IPS DF 4.7 (cell line): ENCODE measurements at regions not wholly inside any gene's neighbourhood (a gene's known extent, or its start where the extent isn't known, plus 50 kb on each side); places are given as distances from the start of the nearest gene placed in this dataset.
"Not testable (repeated sequence)": the region's sequence is repeated elsewhere in the genome, so short reads cannot be mapped to it uniquely, and the experiment has no call there.

Experiments
- DNase-seq: peaks from one replicate; pipeline ENCODE4 v3.0.0-alpha.2; 2013; ENCODE audit warnings: low spot score; ENCODE audit errors: extremely low read depth

DNA sequence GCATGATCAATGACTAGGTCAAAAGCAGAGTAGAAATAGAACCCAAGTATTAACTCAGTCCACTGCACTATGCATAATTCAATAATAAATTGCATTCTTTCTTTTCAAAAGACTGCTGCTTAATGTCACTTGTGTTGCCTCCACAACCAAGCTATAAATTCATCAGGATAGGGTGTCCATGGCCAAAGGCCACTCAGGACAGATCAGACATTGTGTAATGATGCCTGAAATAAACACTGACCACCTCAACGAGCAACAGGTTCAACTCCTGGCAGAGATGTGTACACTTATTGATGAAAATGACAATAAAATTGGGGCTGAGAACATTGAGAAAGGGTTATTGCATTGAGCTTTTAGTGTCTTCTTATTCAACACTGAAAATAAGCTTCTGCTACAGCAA lies 194.5 kb upstream of the SPOPL start:
- DNase-seq: no peak

DNA sequence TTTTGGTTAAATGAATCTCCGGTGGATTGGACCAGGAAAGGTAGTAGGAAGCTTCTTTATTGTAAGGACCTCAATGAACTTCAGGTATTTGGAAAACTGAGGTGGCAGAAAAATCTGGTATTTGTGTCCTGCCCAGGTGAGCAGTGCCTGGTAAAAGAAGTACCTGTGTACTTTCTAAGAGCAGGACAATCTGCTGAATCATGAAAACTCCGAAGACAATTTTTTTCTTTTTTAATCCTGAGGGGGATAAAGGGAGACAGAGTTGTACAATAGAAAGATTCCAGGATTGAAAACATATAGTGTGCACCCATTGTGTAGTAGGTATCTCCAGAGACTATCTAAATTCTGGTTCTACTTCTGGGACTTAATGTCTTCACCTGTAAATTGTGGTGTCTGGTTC lies 191.8 kb upstream of the SPOPL start:
- DNase-seq: no peak

DNA sequence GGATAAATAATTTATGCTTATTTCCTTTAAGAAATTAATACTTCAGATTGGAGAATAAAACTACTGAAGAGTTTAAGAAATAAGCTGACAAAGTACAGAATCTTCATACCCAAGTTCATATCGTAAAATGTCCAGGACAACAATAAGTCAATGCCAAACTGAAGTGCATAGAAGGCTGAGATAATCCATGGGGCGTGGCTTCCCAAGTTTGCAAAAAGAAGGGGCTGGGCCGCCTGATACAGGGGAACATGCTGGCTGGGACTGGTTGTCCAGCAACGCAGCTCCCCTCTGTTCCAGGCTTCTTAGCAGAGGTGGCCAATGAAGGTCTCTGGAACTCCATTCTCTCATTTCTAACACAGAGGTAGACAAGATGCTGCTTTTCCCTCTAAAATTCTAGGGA lies 189.5 kb upstream of the SPOPL start:
- DNase-seq: no peak

DNA sequence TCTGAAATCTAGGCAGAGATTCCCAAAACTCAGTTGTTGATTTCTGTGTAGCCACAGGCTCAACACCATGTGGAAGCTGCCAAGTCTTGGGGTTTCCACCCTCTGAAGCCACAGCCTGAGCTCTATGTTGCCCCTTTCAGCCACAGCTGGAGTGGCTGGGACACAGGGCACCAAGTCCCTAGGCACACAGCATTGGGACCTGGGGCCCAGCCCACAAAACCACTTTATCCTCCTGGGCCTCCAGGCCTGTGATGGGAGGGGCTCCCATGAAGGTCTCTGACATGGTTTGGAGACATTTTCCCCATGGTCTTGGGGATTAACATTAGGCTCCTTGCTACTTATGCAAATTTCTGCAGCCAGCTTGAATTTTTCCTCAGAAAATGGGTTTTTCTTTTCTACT lies 186.0 kb upstream of the SPOPL start:
- not testable (repeated sequence) for DNase-seq

DNA sequence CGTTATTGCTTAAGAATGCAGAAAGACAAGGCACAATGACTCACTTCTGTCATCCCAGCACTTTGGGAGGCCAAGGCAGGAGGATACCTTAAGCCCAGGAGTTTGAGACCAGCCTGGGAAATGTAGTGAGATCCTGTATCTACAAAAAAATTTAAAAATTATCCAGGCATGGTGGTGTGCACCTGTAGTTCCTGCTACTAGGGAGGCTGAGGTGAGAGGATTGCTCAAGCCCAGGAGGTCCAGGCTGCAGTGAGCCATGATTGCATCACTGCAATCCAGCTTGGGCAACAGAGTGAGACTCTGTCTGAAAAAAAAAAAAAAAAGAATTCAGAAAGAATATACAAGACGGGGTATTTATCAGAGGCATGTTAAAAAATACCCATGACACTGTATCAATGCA lies 182.0 kb upstream of the SPOPL start:
- DNase-seq: no peak

DNA sequence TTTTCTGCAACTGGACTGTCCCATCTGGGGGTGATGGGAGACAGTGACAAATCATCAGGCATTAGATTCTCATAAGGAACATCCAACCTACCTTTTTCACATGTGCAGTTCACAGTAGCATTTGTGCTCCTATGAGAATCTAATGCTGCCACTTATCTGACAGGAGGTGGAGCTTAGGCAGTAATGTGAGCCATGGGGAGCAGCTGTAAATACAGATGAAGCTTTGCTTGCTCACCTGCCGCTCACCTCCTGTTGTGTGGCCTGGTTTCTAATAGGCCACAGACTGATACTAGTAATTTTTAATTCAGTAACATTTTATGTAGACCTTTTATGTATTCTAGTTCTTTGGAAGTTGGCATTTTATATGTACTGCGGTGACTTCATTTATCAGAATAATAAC lies 180.1 kb upstream of the SPOPL start:
- DNase-seq: no peak

DNA sequence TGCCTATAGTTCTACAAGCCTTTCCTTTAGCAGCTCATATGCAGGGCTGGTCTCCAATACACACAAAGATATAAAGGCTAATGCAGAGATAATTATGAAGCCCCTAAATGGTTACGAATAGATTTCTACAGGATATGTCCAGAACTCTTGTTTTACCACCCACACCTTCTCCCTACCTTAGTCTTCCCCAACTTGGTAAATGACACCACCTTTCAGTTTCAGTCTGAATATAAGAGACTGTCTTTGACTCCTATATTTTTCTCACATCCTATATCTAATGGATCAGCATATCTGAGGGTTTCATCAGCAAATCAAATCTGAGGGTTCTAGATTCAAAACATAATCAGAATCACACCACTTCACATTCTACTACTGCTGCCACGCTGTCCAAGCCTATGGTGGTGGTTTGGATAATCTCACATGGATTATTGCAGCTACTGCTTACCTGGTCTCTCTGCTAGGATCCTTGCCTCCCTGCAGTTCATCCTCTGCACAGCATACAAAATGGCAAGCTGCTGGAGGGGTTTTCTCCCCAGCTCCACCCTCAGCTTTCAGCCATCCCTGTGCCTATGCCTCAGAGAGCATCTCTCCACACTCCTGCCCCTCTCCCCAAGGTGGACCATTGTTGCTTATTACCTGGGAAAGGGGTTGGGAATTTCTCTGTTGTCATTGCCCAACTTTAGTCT lies 178.0 kb upstream of the SPOPL start:
- DNase-seq: no peak

DNA sequence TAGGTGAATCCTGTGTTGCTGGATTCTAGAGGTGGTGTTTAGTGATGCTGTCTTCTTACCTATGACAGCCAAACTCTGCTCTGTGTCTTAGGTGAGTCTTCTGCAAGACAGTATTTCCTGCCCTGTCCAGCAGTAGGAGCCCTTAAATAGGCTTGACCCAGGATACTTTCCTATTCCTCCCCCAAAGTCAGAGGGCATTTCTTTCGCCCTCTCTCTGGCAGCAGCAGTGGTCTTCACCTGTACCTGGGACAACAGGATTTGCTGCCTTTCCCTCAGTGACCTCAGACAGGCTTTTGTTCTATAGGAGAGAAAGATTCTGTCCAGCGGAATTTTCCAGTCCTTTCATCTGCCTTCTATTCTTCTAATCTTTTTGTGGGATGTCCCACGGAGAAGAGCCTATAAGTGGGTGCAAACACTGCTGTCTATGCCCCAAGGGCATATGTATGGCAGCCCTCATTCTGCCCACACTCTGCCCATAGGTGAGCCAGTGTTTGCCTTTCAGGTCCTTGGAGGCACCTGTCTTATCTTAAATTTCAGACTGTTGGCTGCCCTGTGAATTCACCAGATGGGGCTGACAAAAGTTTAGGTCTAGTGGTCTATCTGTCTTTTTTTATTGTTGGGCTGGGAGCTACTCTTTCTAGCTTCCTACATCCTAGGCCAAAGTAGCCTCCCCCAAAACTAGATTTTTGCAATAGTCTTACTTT lies 177.3 kb upstream of the SPOPL start:
- DNase-seq: no peak

DNA sequence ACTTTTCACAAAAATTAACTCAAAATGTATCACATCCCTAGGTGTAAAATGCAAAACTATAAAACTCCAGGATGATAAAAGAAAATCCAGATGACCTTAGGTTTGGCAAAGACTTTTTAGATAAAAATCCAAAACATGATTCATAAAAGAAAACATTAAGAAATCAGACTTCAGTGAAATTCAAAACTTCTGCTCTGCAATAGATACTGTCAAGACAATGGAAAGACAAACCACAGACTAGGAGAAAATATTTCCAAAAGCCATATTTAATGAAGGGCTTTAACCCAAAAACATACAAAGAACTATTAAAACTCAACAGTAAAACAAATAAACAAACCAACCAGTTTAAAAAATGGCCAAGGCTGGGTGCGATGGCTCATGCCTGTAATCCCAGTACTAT lies 173.6 kb upstream of the SPOPL start:
- DNase-seq: no peak

DNA sequence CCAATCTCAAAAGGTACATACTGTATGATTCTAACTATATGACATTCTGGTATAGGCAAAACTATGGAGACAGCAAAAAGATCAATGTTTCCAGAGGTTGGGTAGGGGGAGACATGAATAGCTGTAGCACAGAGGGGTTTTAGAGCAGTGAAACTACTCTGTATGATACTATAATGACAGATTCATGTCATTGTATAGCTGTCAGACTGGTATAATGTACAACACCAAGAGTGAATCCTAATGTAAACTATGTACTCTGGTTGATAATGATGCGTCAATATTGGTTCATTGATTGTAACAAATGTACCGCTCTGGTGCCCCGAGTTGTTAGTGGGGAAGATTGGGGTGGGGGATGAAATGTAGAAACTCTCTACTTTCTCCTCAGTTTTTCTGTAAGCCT lies 172.4 kb upstream of the SPOPL start:
- DNase-seq: no peak

DNA sequence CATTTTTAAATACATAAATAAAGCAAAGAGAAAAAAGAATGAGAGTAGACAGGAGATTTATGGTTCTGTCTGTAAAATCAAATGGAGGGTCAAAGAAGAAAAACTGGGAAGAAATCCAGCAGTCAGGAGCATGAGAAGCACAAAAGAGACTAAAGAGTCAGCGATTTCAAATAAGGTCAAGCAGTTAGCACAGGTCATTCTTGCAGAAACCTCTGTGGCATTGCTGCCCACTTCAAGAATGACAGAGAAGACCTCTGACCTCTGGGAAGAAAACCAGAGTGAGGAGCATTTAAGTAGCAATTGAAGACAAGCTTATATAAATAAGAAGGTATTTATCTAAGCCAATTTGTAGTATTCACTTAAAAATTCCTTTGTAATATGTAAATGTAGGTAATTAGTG lies 172.0 kb upstream of the SPOPL start:
- DNase-seq: no peak

DNA sequence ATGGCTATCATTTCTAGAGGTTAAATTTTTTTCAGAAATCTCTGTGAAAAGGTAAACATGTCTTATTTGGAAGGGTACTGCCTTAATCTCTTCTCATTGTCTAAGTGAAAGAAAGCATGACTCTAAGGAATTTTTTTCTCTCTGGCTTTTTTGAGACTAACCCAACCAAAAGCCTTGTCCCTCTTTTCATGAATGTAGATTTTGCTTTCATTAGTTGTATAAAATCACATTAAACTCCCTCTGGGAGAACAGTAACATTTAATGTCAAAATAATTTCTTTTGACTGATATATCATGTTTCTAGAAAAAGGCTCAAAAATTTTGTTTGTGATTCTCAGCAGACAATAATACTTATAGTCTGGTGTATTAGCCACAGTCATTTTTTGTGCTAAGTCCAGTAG lies 168.4 kb upstream of the SPOPL start:
- DNase-seq: no peak

DNA sequence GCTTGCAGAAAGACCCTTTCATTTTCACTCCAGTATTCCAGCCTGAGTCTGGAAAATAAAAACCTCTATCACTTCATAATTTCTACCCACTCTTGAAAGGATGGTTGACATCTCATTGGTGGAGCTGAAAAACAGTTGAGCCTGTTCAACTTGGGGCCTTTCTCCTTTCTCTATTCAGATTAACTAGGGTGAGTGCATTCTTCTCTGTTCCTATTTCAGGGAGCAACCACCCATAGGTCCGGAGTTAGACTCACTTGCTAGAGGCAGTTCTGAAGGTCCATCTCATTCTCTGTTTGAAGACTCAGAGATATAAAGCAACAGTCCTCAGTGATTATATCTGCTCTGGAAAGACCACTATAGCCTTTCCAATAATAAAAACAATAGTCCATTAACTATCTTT lies 167.9 kb upstream of the SPOPL start:
- no peak for DNase-seq

DNA sequence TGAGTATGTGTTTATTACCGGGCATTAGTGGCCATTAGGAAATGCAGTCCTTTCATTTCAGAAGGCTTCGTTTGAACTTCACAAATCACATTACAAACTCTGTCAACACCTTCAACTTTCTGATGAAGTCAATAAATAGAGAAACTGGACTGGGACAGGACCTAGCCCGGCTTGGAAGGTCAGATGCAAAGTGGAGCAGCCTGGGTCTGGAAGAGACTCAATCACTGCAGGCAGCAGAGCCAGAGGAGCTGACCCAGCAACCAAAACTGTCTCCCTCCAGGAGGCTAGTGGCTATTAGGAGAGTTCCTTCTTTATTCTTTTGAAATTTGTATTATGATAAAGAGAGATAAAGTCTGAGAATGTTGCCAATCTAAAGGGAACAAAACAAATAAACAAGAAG lies 167.2 kb upstream of the SPOPL start:
- DNase-seq: no peak

DNA sequence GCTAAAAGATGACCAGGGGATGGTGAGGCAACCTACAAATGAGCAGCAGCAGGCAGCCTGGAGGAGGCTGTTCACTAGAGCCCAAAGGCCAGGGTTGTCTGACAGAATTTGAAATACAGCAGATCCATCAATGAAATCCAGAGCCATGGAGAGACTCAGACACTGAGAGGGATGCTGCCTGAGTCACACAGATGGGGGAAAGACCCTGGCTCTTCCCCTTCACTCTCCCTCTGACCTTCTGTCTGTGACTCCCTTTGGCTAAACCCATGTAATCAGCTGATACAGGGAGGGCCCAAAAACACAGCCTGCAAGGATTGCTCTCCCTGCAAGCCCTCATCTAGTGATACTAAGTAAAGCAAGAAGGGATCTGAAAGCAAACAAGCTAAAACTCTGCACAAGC lies 166.5 kb upstream of the SPOPL start:
- no peak for DNase-seq

DNA sequence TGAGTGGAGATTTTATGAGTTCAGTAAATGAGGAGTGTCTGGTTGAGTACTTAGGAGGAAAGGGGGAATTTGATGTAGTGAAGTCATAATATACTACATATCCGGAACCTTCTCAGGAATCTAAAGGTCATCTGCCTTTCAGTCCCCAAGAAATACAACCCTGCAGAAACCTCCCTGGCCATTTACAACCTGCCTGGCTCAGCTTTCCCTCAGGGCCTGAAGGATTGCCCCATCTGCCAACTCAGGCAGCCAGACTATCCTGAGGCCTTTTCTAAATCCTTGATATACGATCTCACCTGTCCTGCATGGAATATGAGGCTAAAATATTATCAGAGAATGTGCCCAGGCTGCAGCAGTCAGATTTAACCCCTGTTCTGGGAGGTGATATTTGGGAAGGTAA lies 165.4 kb upstream of the SPOPL start:
- DNase-seq: no peak

DNA sequence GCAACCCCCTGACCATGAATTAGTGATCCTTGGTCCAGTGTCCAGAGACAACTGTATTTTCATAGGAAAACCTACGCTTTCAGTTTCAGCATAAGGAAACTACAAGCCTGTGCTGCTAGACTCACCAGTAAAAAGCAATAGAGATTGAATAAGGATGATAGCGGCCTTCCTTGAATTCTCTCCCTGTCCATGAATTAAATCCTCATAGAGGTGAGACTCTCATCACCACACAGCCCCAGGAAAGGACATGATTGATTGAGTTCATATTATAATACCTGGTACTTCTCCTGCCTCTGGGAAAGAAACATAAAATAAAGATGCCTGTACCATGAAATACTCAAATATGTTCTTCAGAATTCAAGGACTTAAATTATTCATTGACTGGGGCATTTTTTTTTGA lies 146.3 kb upstream of the SPOPL start:
- no peak for DNase-seq

DNA sequence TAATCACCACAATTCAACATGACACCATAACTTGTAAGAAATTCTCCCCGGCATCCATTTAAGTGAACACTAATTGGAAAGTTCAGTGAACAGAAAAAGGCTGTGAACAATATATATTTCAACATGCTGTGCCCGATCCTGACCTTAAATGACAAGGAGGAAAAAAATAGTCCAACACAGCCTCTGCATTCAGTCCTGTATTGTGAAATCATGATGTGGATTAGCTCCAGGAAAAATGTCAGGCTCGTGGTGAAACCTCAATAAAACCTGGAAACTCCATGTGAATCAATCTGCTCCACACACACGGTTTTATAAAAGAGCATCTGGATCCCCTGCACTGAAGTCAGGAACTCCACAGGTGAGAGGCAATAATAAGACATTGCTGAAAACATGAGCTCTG lies 145.4 kb upstream of the SPOPL start:
- no peak for DNase-seq

DNA sequence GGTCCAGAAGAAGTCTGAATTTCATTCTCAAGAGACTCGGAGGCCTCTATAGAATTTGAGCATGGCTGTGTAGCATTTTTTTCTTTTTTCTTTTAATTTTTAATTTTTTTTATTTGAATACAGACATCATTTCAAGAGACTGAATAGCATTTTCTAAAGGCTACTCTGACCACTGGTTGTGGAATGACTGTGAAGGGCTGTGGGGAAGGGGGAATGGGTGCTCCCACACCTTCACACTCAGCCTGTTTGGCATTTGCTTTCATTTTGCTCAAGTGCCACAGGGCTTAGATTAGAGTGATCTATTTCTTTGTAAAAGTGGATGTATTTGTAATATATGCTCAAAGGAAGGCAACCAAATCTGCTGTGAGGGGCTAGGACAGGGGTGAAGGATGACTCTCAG lies 142.0 kb upstream of the SPOPL start:
- no peak for DNase-seq

DNA sequence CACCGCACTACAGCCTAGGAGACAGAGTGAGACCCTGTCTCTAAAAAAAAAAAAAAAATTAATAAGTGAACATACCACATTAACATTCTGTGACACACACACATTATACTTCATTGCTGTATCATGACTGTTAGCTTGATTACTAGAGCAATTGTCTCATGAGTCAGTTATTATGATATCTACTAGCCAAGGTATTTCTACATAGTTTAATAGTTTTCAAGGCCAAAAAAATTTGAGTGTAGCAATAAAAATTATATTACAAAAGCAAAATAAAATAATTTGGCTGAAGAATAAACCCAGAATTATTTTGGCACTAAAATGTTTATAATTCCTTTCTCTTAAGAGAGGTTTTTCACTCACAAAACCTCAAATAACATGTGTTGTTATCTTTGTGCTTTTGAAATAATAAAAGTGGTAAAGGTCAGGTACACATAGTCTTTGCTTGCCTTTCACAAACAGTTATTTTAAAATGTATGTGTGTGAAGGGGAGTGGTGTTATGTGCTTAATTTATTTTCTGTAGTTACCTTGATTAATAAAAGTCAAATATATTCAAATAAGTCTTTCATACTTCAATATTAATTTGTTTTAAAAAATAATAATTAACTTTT lies 136.9 kb upstream of the SPOPL start:
- no peak for DNase-seq

DNA sequence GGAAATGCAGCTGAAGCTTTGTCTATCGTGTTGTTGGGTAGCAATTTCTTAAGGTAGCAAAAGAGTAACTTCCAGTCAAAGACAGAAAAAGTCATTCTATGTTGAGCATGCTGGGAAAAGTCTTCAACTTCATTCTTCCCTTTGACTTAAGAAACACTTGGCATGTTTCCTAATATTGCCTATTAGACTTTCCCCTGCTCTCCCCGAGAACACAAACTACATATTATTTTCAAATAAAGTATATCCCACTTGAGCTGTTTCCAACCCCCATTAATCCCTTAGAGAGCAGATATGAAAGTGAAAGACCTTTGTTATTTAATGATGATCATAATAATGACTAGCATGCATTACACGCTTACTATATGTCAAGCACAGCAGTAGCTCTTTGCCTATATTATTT lies 136.0 kb upstream of the SPOPL start:
- DNase-seq: no peak

DNA sequence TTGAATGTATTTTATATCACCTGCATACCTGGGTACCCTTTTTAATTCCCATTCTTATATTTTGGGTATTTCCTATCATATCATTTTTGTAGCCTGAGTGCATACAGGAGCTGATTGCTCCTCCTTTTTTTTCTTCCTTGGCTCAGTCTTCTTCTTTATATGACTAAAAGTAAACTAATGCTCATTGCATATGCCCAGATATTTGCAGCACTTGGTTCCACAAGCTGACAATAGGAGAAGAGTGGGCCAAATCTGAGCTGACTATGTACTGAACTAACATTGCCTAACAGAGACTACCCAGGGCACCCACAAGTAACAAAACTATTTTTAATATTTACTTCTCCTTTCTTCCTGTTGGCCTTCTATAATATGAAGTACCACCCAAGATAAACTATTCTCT lies 131.7 kb upstream of the SPOPL start:
- no peak for DNase-seq

DNA sequence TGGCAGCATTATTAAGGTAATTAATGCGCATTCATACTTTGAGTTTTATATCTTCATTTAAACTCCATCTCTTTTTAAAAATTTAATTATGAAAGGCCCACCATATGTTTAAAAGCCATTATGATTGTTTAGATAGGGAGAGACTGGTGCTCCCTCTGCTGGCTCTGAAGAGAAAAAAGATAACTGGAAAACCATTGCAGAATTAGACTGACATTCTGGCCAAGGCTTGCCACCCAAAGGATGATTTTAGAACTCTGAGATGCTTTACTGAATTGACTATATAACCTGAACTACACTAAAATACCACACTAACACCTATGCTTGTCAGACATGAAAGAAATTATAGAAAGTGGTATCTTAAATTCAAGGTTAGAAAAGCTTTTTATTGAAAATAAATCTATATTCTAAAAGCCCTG lies 127.6 kb upstream of the SPOPL start:
- DNase-seq: peak; percentile 14
